HepG2 (cell line): ENCODE measurements at regions not wholly inside any gene's neighbourhood (a gene's known extent, or its start where the extent isn't known, plus 50 kb on each side); places are given as distances from the start of the nearest gene placed in this dataset.

Source experiments
- CBX5 ChIP-seq: sonication (generic); formaldehyde crosslinking; IDR thresholded peaks from 2 replicates; pipeline ENCODE4 v1.4.0; 2020; ENCODE audit warnings: missing genetic modification reagents, borderline replicate concordance
- JARID2 ChIP-seq: sonication (generic); formaldehyde crosslinking; IDR thresholded peaks from 2 replicates; pipeline ENCODE4 v1.8.1; 2023; ENCODE audit warnings: missing genetic modification reagents, inconsistent platforms; ENCODE audit not compliant: insufficient replicate concordance
- KAT8 ChIP-seq: IDR thresholded peaks from 2 replicates; pipeline ENCODE4 v1.6.1; 2016; ENCODE audit warnings: missing genetic modification reagents, missing compliant biosample characterization
- MEIS1 ChIP-seq: sonication (generic); formaldehyde crosslinking; IDR thresholded peaks from 2 replicates; pipeline ENCODE4 v1.9.0; 2021; ENCODE audit warnings: mild to moderate bottlenecking, missing genetic modification reagents, moderate library complexity, borderline replicate concordance
- MTA3 ChIP-seq: sonication (generic); formaldehyde crosslinking; IDR thresholded peaks from 2 replicates; pipeline ENCODE4 v1.4.0; 2020; ENCODE audit warnings: missing genetic modification reagents
- MXD4 ChIP-seq: IDR thresholded peaks from 2 replicates; pipeline ENCODE4 v1.6.1; 2016; ENCODE audit warnings: mild to moderate bottlenecking, missing biosample characterization, missing genetic modification reagents
- MYNN ChIP-seq: sonication (generic); formaldehyde crosslinking; IDR thresholded peaks from 2 replicates; pipeline ENCODE4 v1.4.0; 2020; ENCODE audit warnings: mild to moderate bottlenecking, low read depth, missing genetic modification reagents
- NCOA2 ChIP-seq: sonication (generic); formaldehyde crosslinking; IDR thresholded peaks from 2 replicates; pipeline ENCODE4 v1.8.0; 2022; ENCODE audit warnings: inconsistent platforms
- NR2C2 ChIP-seq: sonication (generic); formaldehyde crosslinking; IDR thresholded peaks from 2 replicates; pipeline ENCODE4 v1.4.0; 2020; ENCODE audit warnings: missing genetic modification reagents, mild to moderate bottlenecking, moderate library complexity, borderline replicate concordance
- RFX5 ChIP-seq: IDR thresholded peaks from 2 replicates; pipeline ENCODE4 v1.6.1; 2011; ENCODE audit warnings: low read depth, low read length, improper control_type of control experiment
- SAP130 ChIP-seq: IDR thresholded peaks from 2 replicates; pipeline ENCODE4 v1.6.1; 2016; ENCODE audit warnings: low read depth
- SPEN ChIP-seq: sonication (generic); formaldehyde crosslinking; IDR thresholded peaks from 2 replicates; pipeline ENCODE4 v1.5.1; 2020; ENCODE audit warnings: low read depth, mild to moderate bottlenecking, missing genetic modification reagents
- TCF7L2 ChIP-seq: IDR thresholded peaks from 2 replicates; pipeline ENCODE4 v1.6.1; 2011; ENCODE audit warnings: mild to moderate bottlenecking, low read depth, low read length, moderate library complexity
- TP53 ChIP-seq: sonication (generic); formaldehyde crosslinking; conservative IDR thresholded peaks from 2 replicates; pipeline ENCODE4 v1.4.0; 2020; ENCODE audit warnings: missing genetic modification reagents
- ZBTB3 ChIP-seq: sonication (generic); formaldehyde crosslinking; IDR thresholded peaks from 2 replicates; pipeline ENCODE4 v1.4.0; 2020; ENCODE audit warnings: low read depth, mild to moderate bottlenecking, moderate library complexity, missing genetic modification reagents, borderline replicate concordance
- ZBTB38 ChIP-seq: sonication (generic); formaldehyde crosslinking; IDR thresholded peaks from 2 replicates; pipeline ENCODE4 v1.5.1; 2020; ENCODE audit warnings: mild to moderate bottlenecking, missing genetic modification reagents
- ZFP90 ChIP-seq: sonication (generic); formaldehyde crosslinking; IDR thresholded peaks from 2 replicates; pipeline ENCODE4 v1.8.0; 2022; ENCODE audit warnings: missing genetic modification reagents, mild to moderate bottlenecking, inconsistent platforms, borderline replicate concordance
- ZNF160 ChIP-seq: sonication (generic); formaldehyde crosslinking; IDR thresholded peaks from 2 replicates; pipeline ENCODE4 v1.8.0; 2022; ENCODE audit warnings: mild to moderate bottlenecking, inconsistent platforms, missing genetic modification reagents
- ZNF225 ChIP-seq: sonication (generic); formaldehyde crosslinking; IDR thresholded peaks from 2 replicates; pipeline ENCODE4 v1.4.0; 2020; ENCODE audit warnings: mild to moderate bottlenecking, missing genetic modification reagents
- ZNF317 ChIP-seq: sonication (generic); formaldehyde crosslinking; IDR thresholded peaks from 2 replicates; pipeline ENCODE4 v1.5.0; 2020; ENCODE audit warnings: mild to moderate bottlenecking, missing genetic modification reagents
- ZNF607 ChIP-seq: sonication (generic); formaldehyde crosslinking; IDR thresholded peaks from 2 replicates; pipeline ENCODE4 v1.5.1; 2020; ENCODE audit warnings: missing genetic modification reagents, mild to moderate bottlenecking, borderline replicate concordance
- ZNF713 ChIP-seq: sonication (generic); formaldehyde crosslinking; IDR thresholded peaks from 2 replicates; pipeline ENCODE4 v1.4.0; 2020; ENCODE audit warnings: mild to moderate bottlenecking, missing genetic modification reagents
- ZNF776 ChIP-seq: sonication (generic); formaldehyde crosslinking; IDR thresholded peaks from 2 replicates; pipeline ENCODE4 v1.4.0; 2020; ENCODE audit warnings: mild to moderate bottlenecking, missing genetic modification reagents
- ZSCAN22 ChIP-seq: sonication (generic); formaldehyde crosslinking; IDR thresholded peaks from 2 replicates; pipeline ENCODE4 v1.4.0; 2020; ENCODE audit warnings: mild to moderate bottlenecking, missing genetic modification reagents
- TF ChIP-seq, protein P1 (sequence below): sonication (generic); formaldehyde crosslinking; IDR thresholded peaks from 2 replicates; pipeline ENCODE4 v1.8.0; 2022; ENCODE audit warnings: mild to moderate bottlenecking, missing genetic modification reagents, borderline replicate concordance
- TF ChIP-seq, protein P2 (sequence below): sonication (generic); formaldehyde crosslinking; conservative IDR thresholded peaks from 2 replicates; pipeline ENCODE4 v1.8.0; 2022; ENCODE audit warnings: mild to moderate bottlenecking, moderate library complexity, missing genetic modification reagents
- TF ChIP-seq, protein P3 (sequence below): sonication (generic); formaldehyde crosslinking; IDR thresholded peaks from 2 replicates; pipeline ENCODE4 v1.8.1; 2022; ENCODE audit warnings: mild to moderate bottlenecking, missing genetic modification reagents

DNA sequence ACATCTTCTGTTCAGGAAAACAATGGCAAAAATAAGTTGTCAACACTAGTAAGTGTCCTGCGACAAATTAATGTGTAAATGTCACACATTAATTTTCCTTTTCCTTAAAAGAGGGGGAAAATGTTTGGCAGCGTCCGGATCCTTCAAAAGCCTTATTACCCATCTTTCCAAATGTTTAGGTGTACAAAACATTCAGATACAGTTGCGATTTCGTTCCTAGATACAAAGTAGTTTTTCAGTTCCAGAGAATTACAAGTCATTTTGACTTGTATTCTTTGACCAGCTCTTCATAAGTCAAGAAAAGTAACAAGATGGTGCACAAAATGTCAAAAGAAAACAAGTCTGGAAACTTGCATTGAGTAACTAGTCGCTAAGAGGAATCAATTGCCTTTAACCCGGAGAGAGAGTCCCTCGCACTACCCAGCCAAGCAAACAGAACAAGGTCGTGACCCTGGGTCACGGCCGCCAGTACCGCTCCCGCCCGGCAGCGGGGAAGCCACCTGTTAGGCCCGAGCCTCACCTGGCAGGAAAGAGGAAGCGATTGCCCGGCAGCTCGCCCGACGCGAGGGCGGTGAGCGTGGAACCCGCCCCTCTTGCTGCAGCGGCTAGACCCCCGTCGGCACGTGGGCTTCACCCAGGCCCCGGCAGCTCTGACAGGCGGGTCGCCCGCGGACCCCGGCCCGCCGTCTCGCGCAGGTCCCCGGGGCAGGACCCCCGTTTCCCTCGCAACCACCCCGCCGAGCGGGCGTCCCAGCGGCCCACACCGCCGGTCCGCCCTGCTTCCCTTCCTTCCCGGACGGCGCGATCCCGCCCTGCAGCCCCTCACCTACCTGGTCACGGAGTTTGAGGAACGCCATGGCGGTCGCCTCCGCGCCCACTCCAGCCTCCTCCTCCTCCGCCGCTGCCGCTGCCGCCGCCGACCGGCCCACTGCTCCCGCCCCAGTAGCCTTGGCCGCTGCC lies 61.0 kb upstream of the ANKRD28 start (continued):
- TF ChIP-seq ZBTB38 (CRISPR knock-in tag) (peak; percentile 78; the same call in 1 of the 2 replicates), TCF7L2 (no peak), TP53 (no peak), ZNF607 (CRISPR knock-in tag) (peak; percentile 41; the same call in 1 of the 2 replicates), SPEN (peak; percentile 61), MXD4 (CRISPR knock-in tag) (peak; percentile 91), ZFP90 (CRISPR knock-in tag) (peak; percentile 78; the same call in 1 of the 2 replicates), MYNN (CRISPR knock-in tag) (no peak), NR2C2 (CRISPR knock-in tag) (peak; percentile 95), MEIS1 (no peak), ZNF160 (CRISPR knock-in tag) (peak; percentile 89), ZSCAN22 (CRISPR knock-in tag) (no peak), JARID2 (CRISPR knock-in tag) (peak; percentile 79), SAP130 (CRISPR knock-in tag) (peak; percentile 95), ZNF776 (CRISPR knock-in tag) (0 out of 2 replicates have a peak, but pooled peaks have one; percentile 49), ZNF225 (CRISPR knock-in tag) (peak; percentile 40; the same call in 1 of the 2 replicates), ZNF317 (peak; percentile 71; the same call in 1 of the 2 replicates), KAT8 (CRISPR knock-in tag) (peak; percentile 82), CBX5 (CRISPR knock-in tag) (peak; percentile 63; the same call in 1 of the 2 replicates), NCOA2 (CRISPR knock-in tag) (peak; percentile 67), RFX5 (peak; percentile 79), MTA3 (CRISPR knock-in tag) (no peak), ZBTB3 (CRISPR knock-in tag) (no peak), ZNF713 (CRISPR knock-in tag) (no peak)
- TF ChIP-seq, protein P1, sequence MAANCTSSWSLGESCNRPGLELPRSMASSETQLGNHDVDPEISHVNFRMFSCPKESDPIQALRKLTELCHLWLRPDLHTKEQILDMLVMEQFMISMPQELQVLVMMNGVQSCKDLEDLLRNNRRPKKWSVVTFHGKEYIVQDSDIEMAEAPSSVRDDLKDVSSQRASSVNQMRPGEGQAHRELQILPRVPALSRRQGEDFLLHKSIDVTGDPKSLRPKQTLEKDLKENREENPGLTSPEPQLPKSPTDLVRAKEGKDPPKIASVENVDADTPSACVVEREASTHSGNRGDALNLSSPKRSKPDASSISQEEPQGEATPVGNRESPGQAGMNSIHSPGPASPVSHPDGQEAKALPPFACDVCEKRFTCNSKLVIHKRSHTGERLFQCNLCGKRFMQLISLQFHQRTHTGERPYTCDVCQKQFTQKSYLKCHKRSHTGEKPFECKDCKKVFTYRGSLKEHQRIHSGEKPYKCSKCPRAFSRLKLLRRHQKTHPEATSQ (CRISPR knock-in tag), result no peak
- TF ChIP-seq, protein P2, sequence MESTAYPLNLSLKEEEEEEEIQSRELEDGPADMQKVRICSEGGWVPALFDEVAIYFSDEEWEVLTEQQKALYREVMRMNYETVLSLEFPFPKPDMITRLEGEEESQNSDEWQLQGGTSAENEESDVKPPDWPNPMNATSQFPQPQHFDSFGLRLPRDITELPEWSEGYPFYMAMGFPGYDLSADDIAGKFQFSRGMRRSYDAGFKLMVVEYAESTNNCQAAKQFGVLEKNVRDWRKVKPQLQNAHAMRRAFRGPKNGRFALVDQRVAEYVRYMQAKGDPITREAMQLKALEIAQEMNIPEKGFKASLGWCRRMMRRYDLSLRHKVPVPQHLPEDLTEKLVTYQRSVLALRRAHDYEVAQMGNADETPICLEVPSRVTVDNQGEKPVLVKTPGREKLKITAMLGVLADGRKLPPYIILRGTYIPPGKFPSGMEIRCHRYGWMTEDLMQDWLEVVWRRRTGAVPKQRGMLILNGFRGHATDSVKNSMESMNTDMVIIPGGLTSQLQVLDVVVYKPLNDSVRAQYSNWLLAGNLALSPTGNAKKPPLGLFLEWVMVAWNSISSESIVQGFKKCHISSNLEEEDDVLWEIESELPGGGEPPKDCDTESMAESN (CRISPR knock-in tag), result peak; percentile 76
- TF ChIP-seq, protein P3, sequence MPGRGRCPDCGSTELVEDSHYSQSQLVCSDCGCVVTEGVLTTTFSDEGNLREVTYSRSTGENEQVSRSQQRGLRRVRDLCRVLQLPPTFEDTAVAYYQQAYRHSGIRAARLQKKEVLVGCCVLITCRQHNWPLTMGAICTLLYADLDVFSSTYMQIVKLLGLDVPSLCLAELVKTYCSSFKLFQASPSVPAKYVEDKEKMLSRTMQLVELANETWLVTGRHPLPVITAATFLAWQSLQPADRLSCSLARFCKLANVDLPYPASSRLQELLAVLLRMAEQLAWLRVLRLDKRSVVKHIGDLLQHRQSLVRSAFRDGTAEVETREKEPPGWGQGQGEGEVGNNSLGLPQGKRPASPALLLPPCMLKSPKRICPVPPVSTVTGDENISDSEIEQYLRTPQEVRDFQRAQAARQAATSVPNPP, result no peak
